Thyroid gland (tissue), 4 donors: ENCODE measurements at regions not wholly inside any gene's neighbourhood (a gene's known extent, or its start where the extent isn't known, plus 50 kb on each side); places are given as distances from the start of the nearest gene placed in this dataset.
"Not testable (repeated sequence)": the region's sequence is repeated elsewhere in the genome, so short reads cannot be mapped to it uniquely, and the experiment has no call there.

ENCODE experiments used
- CTCF ChIP-seq, 6 experiments: fragments of 200-600 bp in 3 of 6; fragments of 450-650 bp in 3 of 6; sonication (generic) in 3 of 6; IDR thresholded peaks; one replicate each; pipeline ENCODE4 v1.5.1; 2016 to 2019; ENCODE audit warnings: antibody characterized with exemption in 6 of 6, mild to moderate bottlenecking in 2 of 6, inconsistent platforms in 1 of 6, moderate library complexity in 1 of 6
- POLR2A ChIP-seq, 2 donors: fragments of 450-650 bp; IDR thresholded peaks; one replicate each; pipeline ENCODE4 v1.6.1; 2017; ENCODE audit warnings: antibody characterized with exemption in 2 of 2, mild to moderate bottlenecking in 2 of 2, moderate library complexity in 1 of 2

DNA sequence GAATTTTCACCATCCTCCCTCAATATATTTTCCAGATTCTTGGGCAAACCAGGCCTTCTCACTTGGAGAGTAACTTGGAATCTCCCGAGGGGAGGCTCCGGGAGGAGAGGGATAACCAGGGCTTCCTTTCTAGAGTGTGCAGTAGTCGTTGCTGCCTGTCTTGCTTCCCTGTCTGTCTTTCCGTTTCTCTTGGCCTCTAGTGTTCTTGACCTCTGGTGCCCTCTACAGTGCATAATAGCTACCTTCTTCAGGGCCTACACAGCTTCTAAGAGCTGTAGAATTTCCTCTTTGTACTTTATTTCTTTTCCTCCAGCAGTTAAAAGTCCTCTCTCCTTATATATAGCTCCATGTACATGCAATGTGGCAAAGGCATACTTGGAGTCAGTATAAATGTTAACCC lies 339.8 kb upstream of the TGIF2LX start:
- TF ChIP-seq POLR2A, CTCF (IDR thresholded peaks at IDR 0.05): not testable (repeated sequence)
